ENCODE measurements at regions not wholly inside any gene's neighbourhood (a gene's known extent, or its start where the extent isn't known, plus 50 kb on each side); places are given as distances from the start of the nearest gene placed in this dataset.

GRCh38 chr5:174503086-174503460 is 221.3 kb upstream of the MSX2 start:
- TF ChIP-seq CTCF (IDR thresholded peaks at IDR 0.05), result no peak

GRCh38 chr5:174503461-174504265 is 220.7 kb upstream of the MSX2 start:
- no peak for TF ChIP-seq CTCF (IDR thresholded peaks at IDR 0.05)

GRCh38 chr5:174504266-174504726 is 220.1 kb upstream of the MSX2 start:
- TF ChIP-seq CTCF (IDR thresholded peaks at IDR 0.05), result no peak

- no peak for TF ChIP-seq CTCF (IDR thresholded peaks at IDR 0.05)
These were observed 218.8 kb upstream of the MSX2 start for GRCh38 chr5:174505621-174506020.

- TF ChIP-seq CTCF (IDR thresholded peaks at IDR 0.05), result no peak
These were observed 212.6 kb upstream of the MSX2 start for GRCh38 chr5:174511714-174512253.

GRCh38 chr5:174514325-174514724 is 210.1 kb upstream of the MSX2 start:
- TF ChIP-seq CTCF (IDR thresholded peaks at IDR 0.05), result no peak

GRCh38 chr5:174514983-174515394 is 209.4 kb upstream of the MSX2 start:
- no peak for TF ChIP-seq CTCF (IDR thresholded peaks at IDR 0.05)

All from LNCAP (cell line).